HCEC 1CT (cell line): ENCODE measurements at regions not wholly inside any gene's neighbourhood (a gene's known extent, or its start where the extent isn't known, plus 50 kb on each side); places are given as distances from the start of the nearest gene placed in this dataset.

Experiments
- DNase-seq: peaks from one replicate; pipeline ENCODE4 v3.0.0-alpha.2; 2017

DNA sequence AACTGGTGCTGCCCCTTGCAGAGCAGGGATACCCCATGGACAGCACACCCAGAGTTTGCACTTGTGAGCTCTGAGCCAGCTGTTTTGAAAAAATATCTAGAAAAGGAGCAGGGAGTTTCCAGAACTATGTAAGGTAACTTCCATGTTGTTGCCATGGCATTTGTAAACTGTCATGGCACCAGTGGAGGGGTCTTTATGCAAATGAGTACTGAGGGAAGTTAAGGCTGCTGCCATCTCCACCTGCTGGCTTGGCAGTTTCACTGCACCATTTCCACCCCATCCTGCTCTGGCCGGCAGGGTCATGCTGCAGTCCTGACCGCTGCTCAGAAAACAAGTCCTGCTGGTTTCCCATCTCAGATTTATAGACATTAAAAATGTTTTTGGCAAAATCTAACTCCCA, 52.3 kb upstream of the SNTG2 start:
- no peak for DNase-seq

DNA sequence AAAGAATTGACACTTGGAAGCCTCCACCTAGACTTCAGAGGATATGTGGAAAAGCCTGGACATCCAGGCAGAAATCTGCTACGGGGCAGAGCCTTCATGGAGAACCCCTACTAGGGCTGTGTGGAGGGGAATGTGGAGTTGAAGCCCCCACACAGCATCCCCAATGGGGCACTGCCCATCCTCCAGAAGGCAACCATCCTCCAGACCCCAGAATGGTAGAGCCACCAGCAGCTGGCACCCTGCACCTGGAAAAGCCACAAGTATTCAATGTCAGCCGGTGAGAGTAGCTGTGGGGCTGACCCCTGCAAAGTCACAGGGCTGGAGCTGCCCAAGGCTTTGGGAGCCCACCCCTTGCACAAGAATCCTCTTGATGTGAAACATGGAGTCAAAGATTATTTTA, 53.6 kb upstream of the SNTG2 start:
- DNase-seq: no peak

DNA sequence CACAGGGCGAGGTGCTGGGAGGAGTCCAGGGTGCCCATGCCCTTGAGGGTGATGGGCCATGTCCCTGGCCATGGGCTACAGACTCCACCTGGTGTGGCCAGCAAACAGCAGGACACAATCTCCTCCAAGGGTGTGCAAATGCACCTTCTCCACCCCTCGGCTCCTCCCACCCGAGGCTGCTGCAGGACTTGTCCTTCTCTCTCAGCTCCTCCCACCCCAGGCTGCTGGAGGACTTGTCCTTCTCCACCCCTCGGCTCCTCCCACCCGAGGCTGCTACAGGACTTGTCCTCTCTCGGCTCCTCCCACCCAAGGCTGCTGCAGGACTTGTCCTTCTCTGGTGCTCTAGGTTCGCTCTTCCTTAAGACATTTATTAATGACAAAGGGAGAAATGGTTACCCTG, 57.3 kb upstream of the SNTG2 start:
- DNase-seq: no peak

DNA sequence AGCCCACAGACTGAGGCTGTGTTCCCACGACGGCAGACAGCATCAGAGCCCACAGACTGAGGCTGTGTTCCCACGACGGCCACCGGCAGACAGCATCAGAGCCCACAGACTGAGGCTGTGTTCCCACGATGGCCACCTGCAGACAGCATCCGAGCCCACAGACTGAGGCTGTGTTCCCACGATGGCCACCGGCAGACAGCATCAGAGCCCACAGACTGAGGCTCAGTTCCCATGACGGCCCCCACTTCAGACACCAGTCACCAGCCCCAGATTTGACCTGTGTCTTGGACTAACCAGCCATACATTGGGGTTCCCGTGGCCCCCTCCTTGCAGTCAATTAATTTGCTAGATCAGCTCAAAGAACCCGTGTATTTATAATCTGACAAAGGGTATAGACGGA, 57.8 kb upstream of the SNTG2 start:
- no peak for DNase-seq

DNA sequence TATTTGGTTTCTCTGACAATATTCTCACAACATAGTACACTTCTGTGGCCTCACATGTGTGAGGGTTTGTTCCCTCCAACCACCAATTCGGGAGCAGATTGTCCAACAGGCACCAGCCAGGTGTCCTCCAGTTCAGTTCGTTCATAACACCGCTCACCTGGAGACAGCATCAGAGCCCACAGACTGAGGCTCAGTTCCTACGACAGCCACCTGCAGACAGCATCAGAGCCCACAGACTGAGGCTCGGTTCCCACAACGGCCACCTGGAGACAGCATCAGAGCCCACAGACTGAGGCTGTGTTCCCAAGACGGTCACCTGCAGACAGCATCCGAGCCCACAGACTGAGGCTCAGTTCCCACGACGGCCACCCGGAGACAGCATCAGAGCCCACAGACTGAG, 58.2 kb upstream of the SNTG2 start:
- no peak for DNase-seq

DNA sequence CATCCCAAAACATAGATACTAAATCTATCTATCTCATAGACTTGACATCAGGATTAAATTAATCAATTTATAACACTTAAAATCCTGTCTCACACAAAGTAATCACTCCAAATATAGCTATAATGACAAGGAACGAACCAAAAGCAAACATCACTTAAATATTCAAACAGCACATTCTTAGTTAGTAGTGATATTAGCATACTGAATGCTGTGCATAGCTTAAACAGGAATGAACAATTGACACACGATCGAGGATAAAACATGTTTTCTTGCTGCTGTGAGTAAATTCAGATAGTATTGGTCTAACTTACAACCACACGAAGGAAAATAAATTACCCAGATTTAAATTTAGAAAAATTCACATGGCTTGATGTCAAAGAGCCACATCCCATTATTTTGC, 58.9 kb upstream of the SNTG2 start:
- DNase-seq: no peak

DNA sequence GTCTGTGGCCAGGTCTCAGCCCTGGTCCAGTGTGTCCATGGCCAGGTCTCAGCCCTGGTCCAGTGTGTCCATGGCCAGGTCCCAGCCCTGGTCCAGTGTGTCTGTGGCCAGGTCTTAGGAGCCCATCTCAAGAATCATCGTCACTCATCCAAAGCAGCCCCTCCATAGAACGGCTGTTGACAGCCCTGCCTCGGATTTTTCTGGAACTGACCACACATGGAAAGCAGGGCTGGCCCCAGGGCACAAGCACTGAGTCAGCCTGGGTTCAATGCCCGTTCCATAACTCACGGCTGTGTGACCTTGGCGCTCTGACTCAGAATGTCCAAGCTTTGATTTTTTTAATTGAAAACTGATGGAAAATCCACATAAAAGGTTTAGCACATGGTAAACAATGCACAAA, 59.9 kb upstream of the SNTG2 start:
- DNase-seq: no peak

DNA sequence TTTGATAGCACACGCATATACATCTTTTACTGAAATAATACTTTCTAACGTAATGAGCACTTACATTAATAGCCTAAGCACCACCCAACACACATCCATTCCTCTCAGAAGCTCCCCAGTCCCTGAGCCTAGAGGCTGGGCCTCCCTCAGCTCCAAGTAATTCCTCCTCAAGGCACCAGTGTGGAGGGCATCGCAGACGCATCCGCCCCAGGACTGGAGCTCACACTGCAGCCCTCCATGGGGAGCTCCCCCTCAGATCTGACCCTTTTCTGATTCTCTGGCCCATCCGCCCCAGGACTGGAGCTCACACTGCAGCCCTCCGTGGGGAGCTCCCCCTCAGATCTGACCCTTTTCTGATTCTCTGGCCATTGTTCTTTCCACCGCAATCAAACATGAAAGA, 60.4 kb upstream of the SNTG2 start:
- DNase-seq: no peak

DNA sequence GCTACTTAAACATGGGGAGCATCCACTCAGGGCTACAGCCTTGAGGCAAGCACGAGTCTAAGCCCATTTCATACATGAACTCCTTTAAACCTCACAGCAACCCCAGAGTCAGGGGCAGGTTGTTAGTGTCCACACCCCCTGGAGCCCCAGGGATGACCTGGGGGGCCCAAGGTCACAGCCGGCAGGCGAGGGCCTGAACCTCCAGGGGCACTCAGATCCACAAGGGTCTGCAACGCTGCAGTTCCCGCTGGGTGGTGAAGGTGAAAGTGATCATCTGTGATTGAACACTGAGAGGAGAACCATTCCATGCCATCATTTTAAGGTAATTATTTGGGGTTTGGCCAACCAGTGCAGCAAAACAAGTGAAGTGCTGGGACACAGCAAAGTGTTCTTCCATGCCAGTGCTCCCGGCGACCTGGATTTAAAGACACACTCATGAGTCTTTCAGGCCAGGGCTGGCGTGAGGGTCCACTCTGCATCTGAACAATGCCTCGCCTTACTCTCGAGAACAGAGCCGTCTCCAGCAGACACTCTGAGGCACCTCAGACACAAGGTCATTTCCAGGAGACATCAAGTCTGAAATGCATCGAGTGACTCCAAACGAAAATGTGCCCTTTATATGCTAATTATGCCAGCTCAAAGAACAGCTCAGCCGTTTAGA, 61.6 kb upstream of the SNTG2 start:
- DNase-seq: no peak

DNA sequence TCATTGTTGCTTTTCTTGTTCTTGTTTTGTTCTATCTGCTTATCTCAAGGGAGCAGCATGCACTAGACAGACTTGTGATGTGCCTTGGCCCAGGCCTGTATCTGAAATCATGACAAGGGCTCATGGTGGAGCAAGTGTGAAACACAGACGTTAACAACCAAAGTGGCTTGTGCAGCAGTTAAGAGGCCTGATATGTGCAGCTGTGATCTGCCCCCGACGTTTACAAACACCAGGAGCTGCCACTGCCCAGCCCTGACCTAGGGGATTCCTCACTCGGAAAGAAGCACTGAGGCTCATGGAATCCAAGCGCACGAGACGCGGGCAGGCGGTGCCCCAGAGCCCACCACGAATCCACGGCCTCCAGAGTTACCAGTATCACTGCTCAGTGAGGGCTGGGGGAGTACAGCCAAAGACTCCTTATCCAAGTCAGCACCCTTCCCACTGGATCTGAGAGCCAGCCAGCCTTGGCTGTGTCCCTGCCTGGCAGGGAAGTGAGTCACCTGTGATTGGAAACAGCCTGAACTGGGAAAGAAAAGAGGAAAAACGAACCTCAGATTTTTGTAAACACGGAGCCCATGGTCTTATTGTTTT, 62.3 kb upstream of the SNTG2 start:
- DNase-seq: no peak

DNA sequence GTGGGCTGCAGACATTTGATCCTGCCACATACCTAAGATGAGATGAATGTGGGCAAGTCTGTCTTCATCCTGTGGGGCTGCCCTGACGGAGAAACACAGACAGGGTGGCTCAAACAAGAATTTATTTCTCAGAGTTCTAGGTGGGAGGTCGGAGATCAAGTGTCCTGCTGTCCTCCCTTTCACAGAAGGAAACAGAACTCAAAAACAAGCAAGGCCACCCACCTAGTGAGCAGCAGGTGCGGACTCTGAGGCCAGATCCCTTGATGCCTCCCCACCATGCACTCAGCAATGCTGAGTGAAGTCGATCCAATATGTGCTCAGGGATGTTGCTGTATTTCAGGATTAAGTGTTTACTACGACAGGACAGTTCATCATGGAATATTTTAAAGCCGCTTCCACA, 63.0 kb upstream of the SNTG2 start:
- DNase-seq: no peak

DNA sequence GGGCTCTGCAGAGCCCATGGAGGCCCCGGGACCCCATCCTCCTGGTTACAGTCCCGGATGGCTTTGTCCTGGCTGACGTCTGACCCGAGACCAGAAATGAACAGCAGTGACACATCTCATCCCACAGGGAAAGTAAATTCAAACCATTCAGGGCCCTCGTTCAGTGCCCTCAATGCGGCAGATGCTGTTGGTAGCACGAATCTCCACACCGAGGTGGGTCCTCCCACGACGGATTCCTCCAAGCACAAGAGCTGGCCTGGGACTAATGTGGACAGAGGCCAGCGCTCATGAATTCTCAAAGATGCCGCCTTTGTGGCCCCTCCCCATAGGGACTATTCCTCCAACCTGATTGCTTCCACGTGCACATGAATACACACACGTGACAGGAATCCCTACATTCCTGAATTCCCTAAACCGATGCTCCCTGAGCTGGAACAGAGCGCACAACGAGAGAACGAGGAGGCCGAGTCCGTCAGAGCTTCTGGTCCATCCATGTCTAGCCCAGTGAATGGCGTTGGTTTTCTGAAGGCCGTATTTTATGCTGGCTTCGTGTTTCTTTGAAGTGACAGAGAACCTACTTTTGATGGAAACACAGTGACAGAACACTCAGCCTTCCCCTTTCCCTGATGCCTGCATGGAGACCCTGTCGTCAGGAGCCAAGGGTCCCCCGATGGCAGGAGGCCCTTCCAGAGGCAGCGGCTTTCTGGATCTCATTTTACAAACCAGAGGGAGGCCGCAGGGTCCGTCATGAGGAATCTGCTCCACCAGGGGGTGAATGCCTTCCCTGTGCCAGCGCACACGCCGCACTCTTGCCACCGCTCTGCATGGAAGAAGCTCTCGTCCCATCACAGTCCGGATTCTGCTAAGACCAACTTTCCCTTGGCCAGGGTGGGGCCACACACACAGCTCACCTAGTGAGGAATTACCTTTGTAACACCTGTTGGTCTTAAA, 64.3 kb upstream of the SNTG2 start:
- no peak for DNase-seq

DNA sequence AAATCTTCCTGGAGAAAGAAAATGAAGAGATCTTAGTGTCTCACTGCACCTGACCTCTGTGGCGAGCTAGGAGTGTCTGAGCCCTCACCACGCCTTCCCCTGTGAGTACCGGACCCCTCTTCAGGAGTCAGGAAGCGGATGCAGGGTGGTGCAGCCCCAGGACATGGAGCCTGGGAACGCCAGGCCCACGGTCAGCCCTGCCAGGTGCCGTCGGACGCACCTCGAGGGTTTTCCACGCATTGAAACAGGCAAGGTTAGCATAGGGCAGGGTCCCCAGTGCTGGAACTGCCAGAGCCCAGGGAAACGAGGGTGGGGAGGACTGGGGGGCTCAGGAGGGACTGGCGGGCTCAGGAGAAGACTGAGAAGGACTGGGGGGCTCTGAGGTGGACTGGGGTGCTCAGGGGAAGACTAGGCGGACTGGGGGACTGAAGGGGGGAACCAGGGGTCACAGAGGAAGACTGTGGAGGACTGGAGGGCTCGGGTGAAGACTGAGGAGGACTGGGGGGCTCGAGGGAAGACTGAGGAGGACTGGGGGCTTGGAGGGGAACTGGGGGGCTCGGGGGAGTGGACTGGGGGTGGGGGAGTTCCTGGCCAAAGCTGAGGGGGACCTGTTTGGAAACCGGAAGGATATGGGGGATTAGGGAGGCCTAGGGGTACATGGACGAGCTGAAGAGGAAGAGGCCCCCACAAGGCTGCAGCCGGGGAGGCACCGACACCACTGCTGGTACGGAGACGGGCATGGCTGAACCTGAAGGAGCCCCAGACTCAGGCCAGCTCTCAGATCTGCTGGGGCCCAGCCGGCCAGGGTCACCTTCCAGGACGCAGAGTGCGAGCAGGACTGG, 65.2 kb upstream of the SNTG2 start:
- no peak for DNase-seq

DNA sequence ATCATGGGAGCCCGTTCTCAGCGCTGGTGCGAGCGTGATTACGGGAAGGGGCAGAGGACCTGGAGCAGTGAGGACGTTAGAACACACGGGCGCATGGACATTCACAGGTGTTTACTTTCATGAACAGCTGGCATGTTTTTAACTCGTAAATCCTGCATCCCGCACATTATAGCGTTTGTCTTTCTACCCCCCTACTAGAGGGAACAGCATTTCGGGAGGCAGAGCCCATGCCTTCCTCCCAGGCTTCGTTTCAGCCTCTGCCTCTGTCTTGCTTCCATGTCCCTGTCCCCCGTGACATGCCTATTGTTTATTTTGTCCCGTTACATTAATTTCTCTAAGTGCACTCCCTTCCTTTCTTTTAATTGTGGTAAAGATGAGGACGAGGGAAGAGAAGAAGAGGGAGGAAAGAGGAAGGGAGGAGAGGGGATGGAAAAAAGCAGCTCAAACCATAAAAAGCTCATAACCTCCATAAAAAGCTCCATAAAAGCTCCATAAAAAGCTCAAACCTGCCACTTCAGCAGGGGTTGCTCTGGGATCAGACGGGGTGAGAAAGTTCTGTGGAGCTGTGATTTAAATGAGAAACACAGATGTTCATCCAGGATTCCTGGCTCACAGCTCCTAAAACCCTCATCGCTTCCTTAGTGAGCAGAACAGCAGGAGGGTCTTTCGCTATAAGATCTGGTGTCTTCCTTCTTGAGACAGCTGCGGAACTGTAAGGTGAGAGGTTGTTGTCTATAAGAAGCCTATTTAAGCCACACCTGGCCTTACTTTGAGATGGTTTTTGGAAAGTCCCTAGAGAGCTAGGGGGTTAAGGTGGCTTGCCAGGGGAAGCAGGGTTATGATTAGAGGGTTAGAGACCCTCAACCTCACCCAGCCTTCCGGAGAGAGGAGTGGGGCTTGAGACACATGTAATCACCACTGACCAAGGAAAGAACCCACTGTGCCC, 66.6 kb upstream of the SNTG2 start:
- DNase-seq: no peak

DNA sequence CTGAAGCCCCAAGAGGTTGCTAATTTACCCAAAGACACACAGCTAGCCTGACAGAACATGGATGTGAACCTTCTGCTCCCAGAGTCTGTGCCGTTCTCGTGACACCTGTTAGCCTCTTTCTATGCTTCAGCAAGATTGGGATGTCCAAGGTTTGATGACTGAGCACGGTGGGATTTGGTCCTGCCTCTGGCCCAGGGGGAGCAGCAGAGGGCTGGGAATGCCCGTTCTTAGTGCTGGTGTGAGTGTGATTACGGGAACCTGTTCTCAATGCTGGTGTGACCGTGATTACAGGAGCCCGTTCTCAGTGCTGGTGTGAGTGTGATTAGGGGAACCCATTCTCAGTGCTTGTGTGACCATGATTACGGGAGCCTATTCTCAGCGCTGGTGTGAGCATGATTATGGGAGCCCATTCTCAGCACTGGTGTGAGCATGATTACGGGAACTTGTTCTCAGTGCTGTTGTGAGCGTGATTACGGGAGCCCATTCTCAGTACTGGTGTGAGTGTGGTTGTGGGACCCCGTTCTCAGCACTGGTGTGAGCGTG, 67.3 kb upstream of the SNTG2 start:
- no peak for DNase-seq

DNA sequence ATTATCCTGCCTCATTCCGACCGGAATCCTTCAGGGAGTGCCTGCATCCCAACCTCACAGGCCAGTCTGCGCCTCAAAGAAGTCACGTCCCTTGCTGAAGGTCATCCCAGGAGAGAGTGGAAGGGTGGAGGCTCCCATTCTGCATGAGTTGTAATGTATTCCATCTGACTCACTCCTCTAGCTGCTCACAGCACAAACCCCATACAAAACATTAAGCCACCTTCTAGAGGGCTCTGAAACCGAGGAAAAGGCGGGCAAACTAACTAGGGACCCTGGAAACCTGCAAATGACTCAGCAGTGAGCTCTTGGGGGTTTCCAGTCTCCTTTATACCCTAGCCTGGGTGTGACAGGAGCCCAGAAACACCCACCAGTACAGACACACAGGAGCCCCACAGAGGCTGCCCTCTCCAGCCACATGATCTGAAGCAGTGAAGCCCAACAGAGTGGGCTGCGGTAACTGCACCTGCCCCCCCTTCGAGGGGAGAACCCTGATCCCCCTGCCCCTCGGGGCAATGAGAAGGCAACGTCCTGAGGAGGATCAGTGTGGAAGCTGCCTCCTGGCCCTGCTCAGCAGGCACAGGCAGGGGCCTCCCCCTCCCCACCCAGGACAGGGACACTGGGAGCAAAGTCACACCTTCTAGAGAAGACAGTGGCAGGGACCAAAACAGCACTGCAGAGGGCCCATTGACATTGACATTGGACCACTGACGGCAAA, 69.3 kb upstream of the SNTG2 start:
- no peak for DNase-seq

DNA sequence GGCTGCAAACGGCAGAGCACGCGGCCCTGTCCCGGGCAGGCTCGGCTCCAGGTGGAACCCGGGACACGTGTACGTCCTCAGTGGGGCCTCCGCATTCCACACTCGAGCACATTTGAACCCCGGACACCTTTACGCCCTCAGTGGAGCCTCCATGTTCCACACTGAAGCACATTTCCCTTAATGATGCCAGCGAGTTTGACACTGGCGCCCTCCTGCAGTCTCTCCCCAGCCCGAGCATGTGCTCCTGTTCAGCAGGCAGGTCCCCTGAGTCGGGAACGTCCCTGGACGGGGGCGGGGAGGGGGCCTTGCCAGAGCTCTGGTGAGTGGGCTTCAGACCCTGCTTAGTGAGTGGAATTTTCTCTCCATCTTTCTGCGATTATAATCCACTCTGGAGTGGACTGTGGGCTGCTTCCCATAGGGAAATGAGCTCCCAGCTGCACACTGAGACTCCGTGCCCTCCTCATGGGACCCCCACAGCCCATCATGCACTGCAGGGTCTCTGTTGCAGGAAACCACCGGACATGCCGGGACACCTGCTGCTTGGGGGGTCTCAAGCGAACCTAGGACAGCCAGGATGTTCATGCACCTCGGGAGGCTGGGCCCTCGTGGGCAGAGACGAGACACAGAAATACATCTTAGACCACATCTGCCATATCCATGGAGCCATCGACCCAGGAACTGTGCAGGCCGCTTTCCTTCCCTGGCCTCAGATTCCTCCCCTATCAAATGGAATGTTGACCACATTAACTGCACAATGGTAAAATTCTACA, 70.3 kb upstream of the SNTG2 start:
- DNase-seq: no peak

DNA sequence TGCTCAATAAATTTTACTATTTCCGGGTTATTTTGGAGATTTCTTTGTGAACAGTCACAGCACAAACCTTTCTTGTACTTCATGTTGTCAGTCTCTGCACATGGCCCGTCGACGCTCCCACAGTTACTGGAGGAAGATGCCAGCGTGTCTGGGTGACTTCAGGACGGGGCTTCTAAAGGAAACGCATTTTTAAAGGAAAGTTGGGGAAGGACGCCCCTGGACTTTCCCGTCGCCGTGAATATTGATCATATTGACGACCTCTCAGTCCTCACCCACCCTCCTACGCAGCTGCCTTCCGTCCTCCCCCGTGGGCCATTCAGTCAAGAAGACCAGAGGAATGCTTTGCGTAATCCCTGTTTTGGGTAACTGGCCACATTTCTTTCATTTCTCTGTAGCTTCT, 71.1 kb upstream of the SNTG2 start:
- DNase-seq: no peak

DNA sequence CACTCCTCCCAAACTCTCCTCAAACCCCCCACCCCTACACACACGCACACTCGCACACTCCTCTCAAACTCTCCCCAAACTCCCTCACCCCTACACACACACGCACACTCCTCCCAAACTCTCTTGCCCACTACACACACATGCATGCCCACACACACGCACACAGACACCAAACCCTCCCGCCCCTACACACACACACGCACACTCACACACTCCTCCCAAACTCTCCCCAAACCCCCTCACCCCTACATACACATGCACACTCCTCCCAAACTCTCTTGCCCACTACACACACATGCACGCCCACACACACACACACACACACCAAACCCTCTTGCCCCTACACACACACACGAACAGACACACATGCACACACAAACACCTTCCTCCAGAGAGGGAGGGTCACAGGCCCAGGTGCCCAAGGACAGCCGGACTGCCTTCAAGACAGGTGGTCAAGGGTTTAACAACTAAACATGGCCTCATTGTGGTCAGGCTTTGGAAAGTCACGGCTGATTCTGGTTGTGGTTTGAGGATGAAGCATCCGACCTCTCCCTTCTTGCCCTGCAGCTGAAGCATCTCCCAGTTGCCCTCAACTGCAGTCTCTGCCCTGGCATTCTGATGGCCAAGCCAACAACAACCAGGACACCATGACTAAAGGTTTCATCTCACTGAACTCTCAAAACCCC, 72.3 kb upstream of the SNTG2 start:
- no peak for DNase-seq

DNA sequence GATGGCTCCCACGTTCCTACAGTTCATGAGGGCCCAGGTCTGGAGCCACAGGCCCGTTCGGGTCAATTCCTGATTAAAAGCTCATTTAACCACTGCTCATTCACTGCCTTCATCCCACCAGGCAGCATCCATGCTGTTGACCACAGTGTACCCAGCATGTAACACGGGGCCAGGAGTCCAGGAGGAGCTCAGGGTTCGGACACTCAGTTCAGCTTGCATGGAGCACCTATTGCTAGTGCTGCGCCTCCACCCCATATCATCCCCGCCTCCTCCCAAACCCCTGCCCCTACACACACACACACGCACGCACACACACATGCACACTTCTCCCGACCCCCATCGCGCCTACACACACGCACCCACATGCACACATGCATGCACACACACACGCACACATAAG, 72.9 kb upstream of the SNTG2 start:
- DNase-seq: no peak
